ENCODE measurements at regions not wholly inside any gene's neighbourhood (a gene's known extent, or its start where the extent isn't known, plus 50 kb on each side); places are given as distances from the start of the nearest gene placed in this dataset.

DNA sequence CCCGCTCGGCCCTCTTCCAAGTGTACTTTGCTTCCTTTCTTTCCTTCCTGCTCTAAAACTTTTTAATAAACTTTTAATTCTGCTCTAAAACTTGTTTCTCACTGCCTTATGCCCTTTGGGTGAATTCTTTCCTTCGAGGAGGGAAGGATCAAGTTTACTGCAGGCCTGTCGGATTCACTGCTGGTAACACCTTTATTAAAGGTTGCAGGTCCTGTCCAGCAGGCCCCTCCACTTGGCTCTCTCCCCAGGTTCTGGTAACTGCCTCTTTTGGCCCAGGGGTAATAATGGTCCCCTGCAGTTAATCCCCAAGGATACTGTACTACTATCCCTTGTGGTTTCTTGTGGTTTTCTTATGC lies 152.7 kb upstream of the EEA1 start:
- TF ChIP-seq, protein P1, sequence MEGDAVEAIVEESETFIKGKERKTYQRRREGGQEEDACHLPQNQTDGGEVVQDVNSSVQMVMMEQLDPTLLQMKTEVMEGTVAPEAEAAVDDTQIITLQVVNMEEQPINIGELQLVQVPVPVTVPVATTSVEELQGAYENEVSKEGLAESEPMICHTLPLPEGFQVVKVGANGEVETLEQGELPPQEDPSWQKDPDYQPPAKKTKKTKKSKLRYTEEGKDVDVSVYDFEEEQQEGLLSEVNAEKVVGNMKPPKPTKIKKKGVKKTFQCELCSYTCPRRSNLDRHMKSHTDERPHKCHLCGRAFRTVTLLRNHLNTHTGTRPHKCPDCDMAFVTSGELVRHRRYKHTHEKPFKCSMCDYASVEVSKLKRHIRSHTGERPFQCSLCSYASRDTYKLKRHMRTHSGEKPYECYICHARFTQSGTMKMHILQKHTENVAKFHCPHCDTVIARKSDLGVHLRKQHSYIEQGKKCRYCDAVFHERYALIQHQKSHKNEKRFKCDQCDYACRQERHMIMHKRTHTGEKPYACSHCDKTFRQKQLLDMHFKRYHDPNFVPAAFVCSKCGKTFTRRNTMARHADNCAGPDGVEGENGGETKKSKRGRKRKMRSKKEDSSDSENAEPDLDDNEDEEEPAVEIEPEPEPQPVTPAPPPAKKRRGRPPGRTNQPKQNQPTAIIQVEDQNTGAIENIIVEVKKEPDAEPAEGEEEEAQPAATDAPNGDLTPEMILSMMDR (IDR thresholded peaks at IDR 0.05; ENCODE audit: poor library complexity) = no peak
- TF ChIP-seq EZH2 (IDR thresholded peaks at IDR 0.05; ENCODE audit: borderline replicate concordance) = no peak
